ENCODE measurements at regions not wholly inside any gene's neighbourhood (a gene's known extent, or its start where the extent isn't known, plus 50 kb on each side); places are given as distances from the start of the nearest gene placed in this dataset.
A peak's percentile ranks its signal among the peaks of the same experiment; 100 is the strongest.

DNA sequence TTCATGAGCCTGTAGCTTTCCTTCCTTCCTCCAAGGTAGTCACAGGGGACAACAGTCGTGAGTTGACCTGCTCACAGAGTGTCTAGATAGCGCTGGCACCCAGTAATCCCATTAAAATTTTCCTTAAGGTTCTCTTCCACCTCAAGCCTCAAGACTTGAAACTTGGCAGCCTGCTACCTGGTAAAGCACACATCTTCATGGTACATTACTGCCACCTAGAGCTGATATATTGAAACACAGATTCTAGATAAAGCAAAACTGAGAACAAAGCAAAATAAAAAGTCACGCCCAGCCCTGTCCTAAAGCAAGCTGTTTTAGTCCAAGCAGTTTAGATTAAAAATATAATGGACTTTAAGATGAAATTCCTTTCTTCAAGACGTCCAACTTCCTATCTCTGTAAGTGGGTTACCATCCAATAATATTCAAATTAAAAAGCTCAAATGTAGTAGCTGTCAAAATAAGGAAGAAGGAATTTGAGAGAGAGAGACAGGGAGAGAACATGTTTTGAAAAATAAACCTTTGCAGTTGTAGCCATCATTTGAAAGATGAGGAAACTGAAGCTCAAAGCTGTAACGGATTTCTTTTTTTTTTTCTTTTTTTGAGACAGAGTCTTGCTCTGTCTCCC lies 50.7 kb upstream of the CD83 start:
- DNase-seq: peak; percentile 72 to 85 (median 83)

DNA sequence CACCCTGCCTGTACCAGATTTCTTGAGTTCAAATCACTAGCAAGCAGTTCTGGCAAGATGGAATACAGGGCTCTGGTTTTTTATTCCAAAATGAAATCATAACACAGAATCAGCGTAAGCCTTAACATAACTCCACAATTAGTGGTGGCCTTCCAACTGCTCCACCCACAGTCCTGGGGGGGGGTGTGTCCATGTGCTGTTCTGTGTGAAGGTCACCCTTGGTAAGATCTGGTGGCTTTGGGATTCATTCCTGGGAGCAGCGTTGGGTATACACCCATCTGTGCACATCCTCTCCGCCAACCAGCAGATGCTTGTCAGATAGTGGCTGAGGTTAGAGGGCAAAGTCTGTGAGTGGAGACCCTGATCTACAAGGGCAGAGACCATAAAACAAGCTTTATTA lies 49.9 kb upstream of the CD83 start:
- no peak for DNase-seq

Data from suppressor macrophage treated with lipopolysaccharide for 1 hour (primary cell).